H7 (cell line): ENCODE measurements at regions not wholly inside any gene's neighbourhood (a gene's known extent, or its start where the extent isn't known, plus 50 kb on each side); places are given as distances from the start of the nearest gene placed in this dataset.
"Not testable (repeated sequence)": the region's sequence is repeated elsewhere in the genome, so short reads cannot be mapped to it uniquely, and the experiment has no call there.

Experiments
- DNase-seq: peaks from one replicate; pipeline ENCODE4 v3.0.0; 2012
- H3K27me3 ChIP-seq: 2 replicates; pipeline ENCODE4 v1.6.0; 2011; ENCODE audit warnings: mild to moderate bottlenecking, low read length; ENCODE audit not compliant: control insufficient read depth, insufficient read depth
- H3K36me3 ChIP-seq: replicated peaks from 2 replicates; pipeline ENCODE4 v1.5.1; 2011; ENCODE audit warnings: low read length; ENCODE audit not compliant: control insufficient read depth, insufficient read depth
- H3K4me3 ChIP-seq: 2 replicates; pipeline ENCODE4 v1.5.1; 2011; ENCODE audit warnings: low read depth, mild to moderate bottlenecking, control low read depth, low read length, moderate library complexity; ENCODE audit not compliant: insufficient read depth

- H3K36me3 ChIP-seq, result no peaks in the 10 kb centered on the region
- no peaks in the 10 kb centered on the region for H3K27me3 ChIP-seq
- DNase-seq, result no peak
- H3K4me3 ChIP-seq, result no peak overlapping the region
Observed at GRCh38 chr5:1660001-1660400, 136.2 kb upstream of the LPCAT1 start.

DNA sequence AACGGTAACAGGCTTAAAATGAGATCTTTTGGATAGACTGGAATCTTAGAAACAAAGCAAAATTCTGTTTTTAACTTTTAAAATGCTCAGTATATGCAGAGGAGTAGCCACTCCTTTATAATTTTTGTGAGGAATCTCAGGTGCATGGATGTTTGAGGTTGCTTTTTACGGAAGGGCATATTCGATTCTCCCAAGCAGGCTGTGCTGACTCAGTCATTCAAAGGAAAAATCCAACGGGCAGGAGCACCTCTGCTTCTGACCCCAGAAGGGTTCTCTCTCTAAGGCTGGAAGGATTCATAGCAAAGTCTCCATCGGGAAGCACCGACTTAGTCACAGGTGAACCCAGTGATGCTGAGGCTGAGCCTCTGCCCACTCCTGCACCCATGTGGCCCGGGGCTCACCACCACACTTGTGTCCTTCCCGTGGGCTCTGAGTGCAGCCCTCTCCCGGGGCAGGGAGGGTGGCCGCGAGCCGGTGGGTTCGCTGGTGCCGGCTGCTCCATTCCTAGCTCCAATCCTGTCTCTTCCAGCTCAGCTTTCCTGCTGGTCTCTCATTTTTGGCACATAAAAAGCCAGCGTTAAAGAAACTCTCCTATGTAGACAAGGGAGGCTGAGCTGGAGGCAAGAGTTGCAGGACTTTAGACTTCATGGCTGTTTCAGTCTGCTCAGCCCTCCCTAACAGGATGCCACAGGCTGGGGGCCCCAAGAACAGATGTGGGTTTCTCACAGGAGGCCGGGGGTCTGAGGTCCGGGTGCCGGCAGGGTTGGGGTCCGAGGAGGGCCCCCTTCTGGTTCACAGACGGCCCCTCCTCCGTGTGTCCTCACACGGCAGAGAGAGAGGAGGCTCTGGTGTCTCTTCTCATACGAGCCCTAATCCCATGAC lies 135.6 kb upstream of the LPCAT1 start:
- peak; percentile 71 for DNase-seq
- H3K4me3 ChIP-seq, result no peak overlapping the region
- no peaks in the 10 kb centered on the region for H3K27me3 ChIP-seq
- H3K36me3 ChIP-seq, result no peaks in the 10 kb centered on the region

- no peaks in the 10 kb centered on the region for H3K36me3 ChIP-seq
- H3K4me3 ChIP-seq, result no peak overlapping the region
- peak; percentile 49 for DNase-seq
- H3K27me3 ChIP-seq, result peaks cover 2% of the 10 kb centered on the region; the same call in 1 of the 2 replicates
Observed at GRCh38 chr5:1658665-1659064, 134.9 kb upstream of the LPCAT1 start.

DNA sequence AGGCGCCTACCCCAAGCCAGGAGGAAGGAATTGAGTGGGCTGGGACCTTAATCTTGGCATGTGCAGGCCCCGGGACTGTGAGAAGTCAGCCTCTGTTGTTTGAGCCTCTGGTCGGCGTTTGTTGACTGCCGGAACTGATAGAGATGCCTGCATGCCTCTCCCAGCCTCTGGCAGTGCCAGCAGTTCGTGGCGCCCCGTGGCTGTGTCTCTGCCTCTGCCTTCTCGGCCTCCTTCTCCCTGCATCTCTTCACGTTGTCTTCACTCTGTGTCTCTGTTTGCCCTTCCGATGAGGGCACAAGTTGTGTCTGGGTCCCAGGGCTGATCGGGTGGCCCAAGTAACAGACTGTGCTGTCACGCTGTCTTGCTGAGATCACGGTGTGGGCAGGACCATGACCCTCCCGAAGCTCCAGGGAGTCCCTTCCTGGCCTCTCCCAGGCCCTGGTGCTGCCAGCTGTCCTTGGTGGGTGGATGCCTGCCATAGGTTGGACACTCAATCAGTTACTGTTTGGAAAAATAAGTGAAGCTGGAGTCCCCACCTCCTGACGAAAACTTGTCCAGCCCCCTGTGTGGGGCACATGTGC lies 133.5 kb upstream of the LPCAT1 start:
- Histone ChIP-seq H3K4me3 (no peak overlapping the region), H3K27me3 (peaks cover 8% of the 10 kb centered on the region), H3K36me3 (no peaks in the 10 kb centered on the region)
- DNase-seq, result peak; percentile 21

DNA sequence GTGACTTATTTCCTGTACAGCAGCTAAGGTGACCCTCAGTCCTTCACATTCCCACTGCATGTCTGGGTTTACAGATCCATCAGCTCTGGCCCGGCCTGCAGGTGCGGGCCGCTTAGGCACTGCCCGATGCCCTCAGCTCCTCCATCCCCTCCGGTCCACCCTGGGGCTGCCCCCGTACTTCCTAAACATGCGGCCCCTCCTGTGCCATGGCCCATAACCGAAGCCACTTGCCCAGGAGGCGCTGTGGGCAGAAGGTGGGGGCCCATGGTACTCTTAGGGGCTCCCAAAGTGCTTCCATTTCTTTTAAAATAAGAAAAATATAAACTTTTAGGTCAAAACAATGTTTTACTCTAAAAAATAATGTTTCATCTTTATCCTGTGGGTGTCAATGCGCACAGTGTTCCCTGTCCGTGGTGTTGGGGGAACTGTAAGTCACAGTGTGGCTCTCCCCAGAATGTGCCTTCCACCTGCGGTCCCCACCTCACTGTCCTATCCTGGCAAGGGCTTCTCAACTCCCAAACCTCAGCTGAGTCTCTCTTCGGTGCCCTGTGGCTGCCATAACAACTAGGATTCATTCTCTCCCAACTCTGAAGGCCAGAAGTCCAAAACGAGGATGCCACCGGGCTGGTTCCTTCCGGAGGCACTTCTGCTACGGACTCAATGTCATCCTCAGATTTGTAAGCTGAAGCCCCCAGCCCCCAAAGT lies 132.7 kb upstream of the LPCAT1 start:
- Histone ChIP-seq H3K27me3 (peaks cover 8% of the 10 kb centered on the region), H3K36me3 (no peaks in the 10 kb centered on the region), H3K4me3 (no peak overlapping the region)
- peak; percentile 40 for DNase-seq

- peak; percentile 49 for DNase-seq
- no peaks in the 10 kb centered on the region for H3K36me3 ChIP-seq
- H3K27me3 ChIP-seq, result peaks cover 8% of the 10 kb centered on the region
Observed at GRCh38 chr5:1655496-1656270, 131.9 kb upstream of the LPCAT1 start.

GRCh38 chr5:1654786-1655495 lies 131.2 kb upstream of the LPCAT1 start:
- H3K4me3 ChIP-seq, result no peak overlapping the region
- H3K36me3 ChIP-seq, result no peaks in the 10 kb centered on the region
- peaks cover 8% of the 10 kb centered on the region for H3K27me3 ChIP-seq
- DNase-seq, result peak; percentile 54

More at GRCh38 chr5:1655496-1656270, 131.9 kb upstream of the LPCAT1 start:
- no peak overlapping the region for H3K4me3 ChIP-seq

- DNase-seq, result peak; percentile 47
- H3K4me3 ChIP-seq, result peak overlapping the region; percentile 24
- not testable (repeated sequence) for H3K27me3 ChIP-seq, H3K36me3 ChIP-seq
Observed at GRCh38 chr5:1653698-1654651, 130.2 kb upstream of the LPCAT1 start.

- Histone ChIP-seq H3K4me3 (peak overlapping the region; percentile 24; the same call in 1 of the 2 replicates), H3K27me3 (peaks cover 8% of the 10 kb centered on the region), H3K36me3 (no peaks in the 10 kb centered on the region)
- DNase-seq, result peak; percentile 71
Observed at GRCh38 chr5:1652873-1653697, 129.3 kb upstream of the LPCAT1 start.

DNA sequence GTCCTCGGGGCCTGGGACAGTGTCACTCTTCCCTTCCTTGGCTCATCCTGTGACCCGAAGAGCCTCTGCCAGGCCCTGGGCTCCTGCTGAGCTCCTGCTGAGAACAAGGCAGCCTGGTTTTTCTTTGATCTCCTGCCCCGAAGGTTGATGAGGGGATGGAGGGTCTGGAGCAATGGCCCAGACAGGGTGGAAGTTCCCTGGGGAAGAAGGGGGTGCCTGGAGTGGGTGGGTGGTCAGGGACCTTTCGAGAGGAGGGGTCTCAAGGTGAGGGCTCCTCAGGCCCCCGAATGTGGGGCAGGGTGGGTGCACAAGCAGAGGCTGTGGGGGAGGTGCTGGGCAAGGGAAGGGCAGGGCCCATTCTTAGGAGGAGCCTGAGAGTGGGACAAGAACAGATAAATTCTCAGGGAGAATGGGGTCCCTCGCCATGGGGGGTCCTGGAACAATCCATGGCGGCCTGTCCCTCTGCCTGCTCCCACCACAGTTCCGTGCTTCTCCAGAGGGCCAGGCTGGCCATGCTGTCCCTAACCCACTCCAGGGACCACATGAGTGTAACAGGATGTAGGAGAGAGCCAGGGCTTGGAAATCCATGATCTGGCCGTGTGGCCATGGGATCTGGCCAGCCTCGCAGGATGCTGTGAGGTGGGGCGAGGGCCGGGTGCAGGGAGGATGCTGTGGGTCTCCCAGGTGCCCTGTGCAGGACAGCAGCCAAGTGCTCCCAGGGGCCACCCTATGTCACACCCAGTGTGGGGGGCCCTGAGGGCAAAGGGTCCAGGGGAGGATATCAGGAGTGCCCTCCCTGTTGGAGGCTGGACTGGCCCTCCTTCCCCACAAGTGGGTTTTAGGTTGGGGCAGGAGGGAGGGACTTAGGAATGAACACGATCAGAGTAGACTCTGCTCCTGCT lies 128.5 kb upstream of the LPCAT1 start:
- Histone ChIP-seq H3K36me3 (no peaks in the 10 kb centered on the region), H3K27me3 (peaks cover 8% of the 10 kb centered on the region), H3K4me3 (no peak overlapping the region)
- peak; percentile 43 for DNase-seq

- Histone ChIP-seq H3K4me3 (no peak overlapping the region), H3K27me3 (peaks cover 8% of the 10 kb centered on the region), H3K36me3 (no peaks in the 10 kb centered on the region)
- no peak for DNase-seq
Observed at GRCh38 chr5:1651250-1651649, 127.5 kb upstream of the LPCAT1 start.
